Stomach (tissue), 8 donors: ENCODE measurements at regions not wholly inside any gene's neighbourhood (a gene's known extent, or its start where the extent isn't known, plus 50 kb on each side); places are given as distances from the start of the nearest gene placed in this dataset.
A peak's percentile ranks its signal among the peaks of the same experiment; 100 is the strongest.

Experiments used
- DNase-seq, 2 donors: peaks; one replicate each; pipeline versions ENCODE4 v3.0.0 to v3.0.0-alpha.2; 2013 to 2019
- H3K27ac ChIP-seq, 5 donors: fragments of 200-600 bp in 4 of 5; sonication (generic) in 4 of 5; one replicate each; pipeline ENCODE4 v1.5.1; 2013 to 2019; ENCODE audit warnings: mild to moderate bottlenecking in 1 of 5, moderate library complexity in 1 of 5
- H3K27me3 ChIP-seq, 3 donors: fragments of 200-600 bp; sonication (generic); one replicate each; pipeline ENCODE4 v1.5.1; 2017 to 2019; ENCODE audit warnings: mixed run types in 1 of 3
- H3K36me3 ChIP-seq, 4 donors: fragments of 200-600 bp; sonication (generic); 1 replicate in 3 of 4; 2 replicates in 1 of 4; pipeline ENCODE4 v1.5.1; 2016 to 2019
- H3K4me1 ChIP-seq, 4 donors: fragments of 200-600 bp; sonication (generic); one replicate each; pipeline ENCODE4 v1.5.1; 2016 to 2019
- H3K4me3 ChIP-seq, 4 donors: fragments of 200-600 bp; sonication (generic) in 3 of 4; one replicate each; pipeline ENCODE4 v1.5.1; 2016 to 2019; ENCODE audit warnings: mild to moderate bottlenecking in 1 of 4
- H3K9me3 ChIP-seq, 4 donors: fragments of 200-600 bp; sonication (generic); one replicate each; pipeline ENCODE4 v1.5.1; 2016 to 2019
- CTCF ChIP-seq, 7 experiments: fragments of 450-650 bp in 4 of 7; fragments of 200-600 bp in 3 of 7; sonication (generic) in 3 of 7; IDR thresholded peaks; one replicate each; pipeline ENCODE4 v1.5.1; 2016 to 2019; ENCODE audit warnings: antibody characterized with exemption in 7 of 7, control low read depth in 2 of 7, mild to moderate bottlenecking in 1 of 7
- EP300 ChIP-seq: sonication (generic); formaldehyde crosslinking; IDR thresholded peaks from one replicate; pipeline ENCODE4 v1.6.1; 2017; ENCODE audit warnings: antibody characterized with exemption
- POLR2A ChIP-seq, 4 donors: fragments of 450-650 bp; IDR thresholded peaks; one replicate each; pipeline ENCODE4 v1.6.1; 2016; ENCODE audit warnings: antibody characterized with exemption in 4 of 4, control low read depth in 2 of 4, mild to moderate bottlenecking in 1 of 4, moderate library complexity in 1 of 4
- POLR2AphosphoS5 ChIP-seq, 3 donors: sonication (generic); formaldehyde crosslinking; IDR thresholded peaks; one replicate each; pipeline ENCODE4 v1.6.1; 2016; ENCODE audit warnings: antibody characterized with exemption in 3 of 3
- WGBS, 5 donors: extraction: QIAGEN DNeasy Blood & Tissue Kit in 3 of 5; methylation state at CpG; one replicate each; pipeline versions ENCODE4 v1.1.5 to v1.1.7; 2013 to 2018; 5-methylcytosine and 5-hydroxymethylcytosine counted together
- intact Hi-C: fragments of 100-400 bp; cut with DNase I; formaldehyde crosslinking; loops from one replicate; pipeline ENCODE4 v1.15.1; 2023; ENCODE audit warnings: low total_unique reads
- donor health status: healthy with polysubstance abuse.
- donor health status: Bipolar disorder and iron deficiency.
- donor health status: healthy.

DNA sequence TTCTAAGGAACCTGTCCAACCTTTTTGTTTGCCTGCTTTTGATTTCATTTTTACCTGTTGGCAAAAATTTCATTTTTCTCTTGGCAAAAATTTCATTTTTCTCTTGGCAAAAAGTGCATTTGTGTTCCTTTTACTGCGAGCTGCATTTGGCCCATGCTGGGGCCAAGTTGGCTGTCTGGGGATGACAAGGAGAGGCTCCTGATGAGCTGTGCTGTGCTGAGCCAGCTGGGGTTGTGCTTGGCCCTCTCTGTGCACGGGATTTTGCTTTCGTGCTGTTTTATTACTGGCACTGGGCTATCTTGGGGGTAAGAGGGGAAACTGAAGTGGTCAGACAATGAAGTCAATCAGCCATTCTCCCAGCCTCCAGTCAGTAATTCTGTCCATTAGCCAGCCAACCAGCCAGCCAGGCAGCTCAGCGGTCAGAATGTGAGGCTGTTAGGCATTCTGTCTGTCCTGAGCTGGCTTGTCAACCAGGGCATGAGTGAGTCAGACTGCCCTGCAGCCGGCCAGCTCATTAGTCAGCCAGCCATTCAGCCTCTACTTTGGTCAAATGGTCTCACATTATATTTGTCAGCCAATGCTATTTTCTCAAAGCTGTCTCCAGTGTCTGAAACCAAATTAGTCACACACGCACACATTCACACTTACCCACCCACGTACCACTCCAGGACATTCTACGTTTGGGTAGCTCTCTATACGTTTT lies 56.9 kb upstream of the PRPS1 start:
- H3K4me3 ChIP-seq, result no peak overlapping the region
- no peaks in the 10 kb centered on the region for H3K27me3 ChIP-seq
- H3K36me3 ChIP-seq, result no peaks in the 10 kb centered on the region
- 46 to 65% (median 61%) methylated on average over 8 to 9 of the region's 9 CpGs for WGBS, 5 donors
- intact Hi-C loops, result no loop called here
- TF ChIP-seq EP300, result no peak
- TF ChIP-seq POLR2AphosphoS5 (IDR thresholded peaks at IDR 0.05), result peak in 1 of 3 donors; percentile 20
- no peak overlapping the region for H3K27ac ChIP-seq
- DNase-seq, result peak in 1 of 2 donors; percentile 38
- H3K4me1 ChIP-seq, result peaks cover 0 to 5% (median 0%) of the 10 kb centered on the region in 4 donors
- no peaks in the 10 kb centered on the region for H3K9me3 ChIP-seq

GRCh38 chrX:107573016-107573415 lies 55.3 kb upstream of the PRPS1 start:
- Histone ChIP-seq H3K27ac (no peak overlapping the region), H3K4me3 (no peak overlapping the region), H3K27me3 (no peaks in the 10 kb centered on the region), H3K4me1 (peaks cover 0 to 5% (median 0%) of the 10 kb centered on the region in 4 donors), H3K9me3 (no peaks in the 10 kb centered on the region), H3K36me3 (no peaks in the 10 kb centered on the region)
- no peak for DNase-seq
- intact Hi-C loops, result no loop called here
- no peak for TF ChIP-seq EP300
- no peak for TF ChIP-seq POLR2AphosphoS5 (IDR thresholded peaks at IDR 0.05)
- no peak for TF ChIP-seq CTCF (IDR thresholded peaks at IDR 0.05)
- no peak for TF ChIP-seq POLR2A (IDR thresholded peaks at IDR 0.05)
- 84 to 95% (median 92%) methylated on average over 5 to 7 of the region's 7 CpGs for WGBS, 5 donors

DNA sequence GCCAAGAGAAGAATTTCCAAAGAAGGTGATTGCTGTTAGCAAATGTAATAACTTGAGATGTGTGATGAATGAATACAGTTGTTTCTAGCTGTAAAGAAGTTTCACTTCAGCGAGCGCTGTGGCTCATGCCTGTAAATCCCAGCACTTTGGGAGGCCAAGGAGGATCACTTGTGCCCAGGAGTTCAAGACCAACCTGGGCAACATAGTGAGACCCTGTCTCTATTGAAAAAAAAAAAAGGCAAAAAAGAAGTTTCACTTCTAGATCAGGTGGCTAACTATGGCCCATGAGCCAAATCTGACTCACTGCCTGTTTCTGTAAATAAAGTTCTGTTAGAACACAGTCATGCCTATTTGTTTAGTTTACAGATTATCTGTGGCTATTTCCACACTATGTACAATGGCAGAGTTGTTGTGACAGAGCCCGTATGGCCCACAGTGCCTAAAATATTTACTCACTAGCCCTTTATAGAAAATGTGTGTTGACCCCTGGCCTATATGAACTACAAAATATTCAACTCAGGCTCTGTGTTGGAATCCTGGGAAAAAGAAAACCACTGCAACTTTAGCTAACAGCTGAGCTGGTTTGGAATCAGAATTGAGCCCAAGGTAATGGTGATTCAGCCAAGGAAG lies 54.1 kb upstream of the PRPS1 start:
- no peak for DNase-seq
- intact Hi-C loops, result no loop called here
- Histone ChIP-seq H3K36me3 (no peaks in the 10 kb centered on the region), H3K4me1 (peaks cover 0 to 5% (median 0%) of the 10 kb centered on the region in 4 donors), H3K4me3 (no peak overlapping the region), H3K27ac (peak overlapping the region in 3 of 5 donors; percentile 44 to 64 (median 46)), H3K9me3 (no peaks in the 10 kb centered on the region), H3K27me3 (no peaks in the 10 kb centered on the region)
- 62 to 74% (median 68%) methylated on average over 3 of the region's 3 CpGs for WGBS, 5 donors
- peak in 1 of 3 donors; percentile 23 for TF ChIP-seq POLR2AphosphoS5 (IDR thresholded peaks at IDR 0.05)
- no peak for TF ChIP-seq POLR2A (IDR thresholded peaks at IDR 0.05)
- no peak for TF ChIP-seq EP300
- no peak for TF ChIP-seq CTCF (IDR thresholded peaks at IDR 0.05)

GRCh38 chrX:107574711-107575110 lies 53.6 kb upstream of the PRPS1 start:
- H3K27ac ChIP-seq, result peak overlapping the region in 3 of 5 donors; percentile 44 to 64 (median 46)
- H3K27me3 ChIP-seq, result no peaks in the 10 kb centered on the region
- TF ChIP-seq POLR2A (IDR thresholded peaks at IDR 0.05) (no peak), EP300 (no peak), POLR2AphosphoS5 (IDR thresholded peaks at IDR 0.05) (no peak), CTCF (IDR thresholded peaks at IDR 0.05) (no peak)
- peaks cover 0 to 5% (median 0%) of the 10 kb centered on the region in 4 donors for H3K4me1 ChIP-seq
- DNase-seq, result no peak
- H3K9me3 ChIP-seq, result no peaks in the 10 kb centered on the region
- H3K36me3 ChIP-seq, result no peaks in the 10 kb centered on the region
- intact Hi-C loops, result no loop called here
- no peak overlapping the region for H3K4me3 ChIP-seq

DNA sequence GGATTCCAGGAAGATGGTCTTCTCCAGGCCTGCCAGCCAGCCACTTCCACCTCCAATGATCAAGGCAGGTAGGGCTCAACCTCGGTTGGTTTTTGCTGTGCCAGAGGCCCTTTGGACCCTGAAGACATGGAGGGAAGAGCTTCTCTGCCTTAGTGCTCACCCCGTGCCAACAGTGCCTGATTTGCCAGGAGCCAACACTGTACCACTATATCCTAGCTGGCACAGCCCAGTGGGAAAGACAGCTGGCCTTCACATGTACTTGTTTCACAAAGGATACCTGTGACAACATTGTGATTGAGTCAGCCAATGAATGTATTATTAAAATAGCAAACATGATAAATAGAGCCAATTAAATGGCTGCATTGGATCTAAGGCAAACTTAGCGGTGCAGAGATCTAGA lies 51.9 kb upstream of the PRPS1 start:
- H3K9me3 ChIP-seq, result no peaks in the 10 kb centered on the region
- no peak overlapping the region for H3K27ac ChIP-seq
- no peaks in the 10 kb centered on the region for H3K36me3 ChIP-seq
- intact Hi-C loops, result no loop called here
- peaks cover 0 to 5% (median 0%) of the 10 kb centered on the region in 4 donors for H3K4me1 ChIP-seq
- DNase-seq, result no peak
- TF ChIP-seq CTCF (IDR thresholded peaks at IDR 0.05) (no peak), POLR2AphosphoS5 (IDR thresholded peaks at IDR 0.05) (no peak), EP300 (no peak), POLR2A (IDR thresholded peaks at IDR 0.05) (no peak)
- no peak overlapping the region for H3K4me3 ChIP-seq
- WGBS, 5 donors, result 44 to 61% (median 56%) methylated on average over 3 of the region's 3 CpGs
- no peaks in the 10 kb centered on the region for H3K27me3 ChIP-seq
